NCI-H1105 treated with DMSO at 0.1 percent for 48 hours (cell line): ENCODE measurements at regions not wholly inside any gene's neighbourhood (a gene's known extent, or its start where the extent isn't known, plus 50 kb on each side); places are given as distances from the start of the nearest gene placed in this dataset.
A peak's percentile ranks its signal among the peaks of the same experiment; 100 is the strongest.
"Not testable (repeated sequence)": the region's sequence is repeated elsewhere in the genome, so short reads cannot be mapped to it uniquely, and the experiment has no call there.

ENCODE experiments used
- DNase-seq: peaks from one replicate; lab custom pipeline; 2025; lab: John Stamatoyannopoulos, UW

DNA sequence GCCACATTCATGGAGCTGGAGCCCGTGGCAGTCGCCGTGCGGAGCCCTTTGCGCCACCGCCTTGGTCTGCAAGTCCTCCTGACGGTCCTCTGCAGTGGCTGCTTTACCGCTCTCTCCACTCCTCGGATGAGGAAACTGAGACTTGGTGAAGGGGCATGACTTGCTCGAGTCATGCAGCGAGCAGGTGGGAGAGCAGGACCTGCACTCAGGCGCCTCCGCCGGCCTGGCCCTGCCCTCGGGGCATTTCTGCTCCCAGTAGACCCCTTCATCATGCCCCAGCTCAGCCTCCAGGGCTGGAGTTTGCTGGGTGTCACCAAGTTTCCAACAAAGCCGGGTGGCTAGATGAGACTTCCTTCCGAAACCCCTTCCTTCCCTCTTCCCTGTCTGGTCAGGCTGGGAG, 100.0 kb upstream of the TARDBP start:
- DNase-seq: no peak

DNA sequence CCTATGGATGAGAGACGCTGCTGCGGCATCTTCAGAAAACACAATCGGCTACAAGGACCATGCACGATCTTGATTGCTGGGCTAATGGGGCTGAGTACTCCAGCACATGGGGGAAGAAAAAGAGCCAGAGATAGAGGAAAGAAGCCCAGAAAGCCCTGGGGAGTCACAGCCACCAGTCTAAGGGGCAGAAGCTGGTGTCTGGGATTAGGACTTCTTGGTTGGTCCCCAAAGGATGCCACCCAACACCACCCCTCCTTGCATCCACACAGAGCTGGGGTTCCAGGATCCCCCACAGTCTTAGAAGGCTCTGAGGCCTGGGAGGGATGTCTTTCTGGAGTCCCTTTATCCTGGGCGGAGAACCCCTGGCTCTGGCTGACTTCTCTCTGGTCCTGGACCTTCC, 98.4 kb upstream of the TARDBP start:
- DNase-seq: no peak

DNA sequence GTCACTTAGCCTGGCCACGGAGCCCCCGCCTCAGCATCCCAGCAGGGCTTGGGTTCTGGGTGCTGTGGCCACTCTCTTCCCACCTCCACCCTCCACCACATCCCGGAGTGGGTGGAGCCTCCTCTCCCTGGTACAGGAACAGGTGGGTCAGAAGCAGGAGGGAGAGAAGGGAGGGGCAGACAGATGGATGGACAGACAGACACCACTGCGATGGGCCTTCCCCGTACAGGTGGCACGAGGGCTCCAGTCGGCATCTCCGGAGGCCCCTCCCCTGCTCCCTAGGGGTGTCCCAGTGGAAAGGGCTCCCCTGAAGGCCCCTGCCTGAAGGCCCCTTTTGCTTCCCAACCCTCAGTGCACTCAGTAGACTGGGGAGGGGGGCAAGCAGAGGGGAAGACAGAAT, 96.9 kb upstream of the TARDBP start:
- no peak for DNase-seq

DNA sequence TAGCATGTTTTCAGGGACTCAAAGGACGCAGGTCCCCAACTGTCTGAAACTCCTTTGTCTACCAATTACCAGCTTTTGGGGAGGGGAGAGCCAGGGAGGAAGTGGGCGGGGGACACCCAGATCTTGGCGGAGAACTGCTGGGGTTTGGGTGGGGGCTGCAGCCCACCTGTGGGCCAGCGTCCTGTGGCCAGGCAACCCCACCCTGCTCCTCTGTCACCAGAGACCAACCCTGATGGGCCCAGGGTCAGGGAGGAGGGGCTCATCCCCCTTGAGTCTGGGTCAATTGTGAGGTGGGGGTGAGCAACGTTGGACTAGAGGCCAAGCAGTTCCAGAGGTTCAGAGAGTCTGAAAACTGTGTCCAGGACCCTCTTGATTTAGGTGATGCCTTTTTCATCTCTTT, 96.1 kb upstream of the TARDBP start:
- no peak for DNase-seq

DNA sequence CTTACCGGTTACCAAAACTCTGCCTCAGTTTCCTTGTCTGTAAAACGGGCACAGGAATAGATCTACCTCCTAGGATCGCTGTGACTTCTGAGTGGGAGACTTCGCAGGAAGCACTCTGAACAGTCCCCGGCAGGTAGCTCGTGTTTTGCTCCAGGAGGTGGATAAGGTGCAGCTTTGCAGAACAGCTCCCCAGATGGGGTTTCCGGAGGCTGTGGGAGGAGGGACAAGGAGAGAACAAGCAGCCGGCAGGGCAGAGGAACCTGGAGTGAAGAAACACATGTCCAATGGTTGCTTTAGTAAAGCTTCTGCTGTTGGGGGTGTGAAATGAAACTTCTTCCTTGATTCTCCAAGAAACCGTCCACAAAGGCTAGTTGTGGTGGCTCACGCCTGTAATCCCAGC, 95.5 kb upstream of the TARDBP start:
- no peak for DNase-seq

DNA sequence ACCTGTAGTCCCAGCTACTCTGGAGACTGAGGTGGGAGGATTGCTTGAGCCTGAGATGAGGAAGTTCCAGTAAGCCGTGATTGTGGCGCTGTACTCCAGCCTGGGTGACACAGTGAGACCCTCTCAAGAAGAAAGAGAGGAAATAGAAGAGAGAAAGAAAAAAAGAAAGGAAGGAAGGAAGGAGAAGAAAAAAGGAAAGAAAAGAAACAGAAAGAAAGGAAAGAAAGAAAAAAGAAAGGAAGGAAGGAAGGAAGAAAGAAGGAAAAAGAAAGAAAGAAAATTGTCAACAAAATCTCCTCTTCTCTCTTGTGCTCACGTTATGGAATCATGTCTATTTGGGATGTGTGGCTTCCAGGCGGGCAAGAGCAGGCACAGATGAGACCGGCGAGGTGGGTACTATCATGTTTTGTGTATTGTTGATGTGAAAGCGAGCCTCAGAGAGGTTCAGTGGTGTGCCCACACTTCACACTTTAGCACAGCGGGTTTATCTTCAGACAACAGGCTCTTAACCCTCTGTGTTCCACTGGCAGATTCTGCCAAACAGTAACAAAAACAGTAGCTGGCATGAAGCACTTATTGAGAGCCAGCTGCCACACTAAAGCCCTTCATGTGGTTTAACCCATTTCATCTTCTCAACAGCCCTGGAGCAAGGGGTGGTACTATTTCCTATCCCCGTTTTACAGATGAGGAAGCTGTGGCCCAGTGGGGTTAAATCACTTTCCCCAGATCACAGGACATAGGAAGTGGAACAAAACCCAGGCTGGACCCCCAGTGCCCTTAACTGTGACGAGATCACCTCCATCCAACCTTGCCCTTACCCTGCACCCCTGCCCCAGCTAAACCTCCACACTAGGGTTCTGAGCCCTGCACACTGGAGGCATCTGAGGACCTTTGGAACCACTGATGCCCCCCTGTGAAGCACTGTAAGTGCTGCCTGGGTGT, 94.7 kb upstream of the TARDBP start:
- DNase-seq: peak; percentile 18

DNA sequence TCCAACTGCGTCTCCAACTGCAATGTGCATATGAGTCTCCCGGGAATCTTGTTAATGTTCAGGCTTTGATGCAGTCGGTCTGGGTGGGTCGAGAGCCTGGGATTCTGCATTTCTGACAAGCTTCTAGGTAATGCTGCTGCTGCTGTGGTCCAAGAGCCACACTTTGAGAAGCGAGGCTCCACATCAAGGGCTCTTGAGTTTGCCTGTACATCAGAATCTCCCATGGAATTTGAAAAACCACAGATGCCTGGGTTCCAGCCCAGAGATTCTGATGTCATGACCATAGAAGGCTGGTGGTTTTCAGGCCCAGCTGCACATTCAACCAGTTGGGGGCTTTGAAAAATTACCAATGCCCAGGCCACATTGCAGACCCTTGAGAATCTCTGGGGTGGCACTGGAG, 93.9 kb upstream of the TARDBP start:
- no peak for DNase-seq

DNA sequence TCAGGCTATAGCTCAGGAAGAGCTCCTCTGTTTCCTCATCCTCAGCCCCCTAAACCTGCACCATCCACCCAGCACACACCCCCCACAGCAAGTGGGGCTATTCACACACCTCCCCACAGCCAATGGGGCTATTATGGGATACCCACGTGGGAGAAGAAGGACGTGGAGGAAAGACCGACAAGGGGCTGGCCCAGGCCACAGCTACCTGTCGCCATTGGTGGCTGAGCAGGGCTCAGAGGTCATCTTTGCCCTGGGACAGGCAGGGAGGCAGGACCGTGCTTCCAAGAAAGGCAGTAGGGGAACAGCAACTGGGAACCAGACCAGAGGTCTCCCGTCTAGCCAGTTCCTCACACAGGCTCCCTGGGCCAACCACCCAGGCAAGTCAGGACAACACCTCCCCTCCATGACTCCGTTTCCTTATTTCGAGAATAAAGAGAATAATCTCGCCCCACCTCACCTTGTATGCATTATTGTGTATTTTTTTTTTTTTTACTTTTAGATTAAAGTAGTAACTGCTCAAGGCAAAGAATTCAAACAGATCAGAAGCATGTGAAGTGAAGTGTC, 92.3 kb upstream of the TARDBP start:
- no peak for DNase-seq

DNA sequence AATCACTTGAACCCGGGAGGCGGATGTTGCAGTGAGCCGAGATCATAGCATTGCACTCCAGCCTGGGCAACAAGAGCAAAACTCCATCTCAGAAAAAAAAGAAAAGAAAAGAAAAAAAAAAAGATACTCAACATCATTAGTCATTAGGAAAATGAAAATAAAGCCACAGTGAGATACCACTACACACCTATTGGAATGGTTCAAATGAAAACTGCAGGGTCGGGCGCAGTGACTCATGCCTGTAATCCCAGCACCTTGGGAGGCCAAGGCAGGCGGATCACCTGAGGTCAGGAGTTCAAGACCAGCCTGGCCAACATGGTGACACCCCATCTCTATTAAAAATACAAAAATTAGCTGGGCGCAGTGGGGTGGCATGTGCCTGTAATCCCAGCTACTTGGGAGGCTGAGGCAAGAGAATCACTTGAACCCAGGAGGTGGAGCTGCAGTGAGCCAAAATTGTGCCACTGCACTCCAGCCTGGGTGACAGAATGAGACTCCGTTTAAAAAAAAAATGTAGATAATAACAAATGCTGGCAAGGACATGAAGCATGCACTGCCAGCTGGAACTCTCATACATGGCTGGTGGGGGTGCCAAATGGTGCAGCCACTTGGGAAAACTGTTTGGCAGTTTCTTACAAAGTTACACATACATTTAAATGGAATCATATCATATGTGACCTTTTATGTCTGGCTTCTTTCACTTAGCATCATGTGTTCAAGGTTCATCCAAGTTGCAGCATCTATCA, 90.0 kb upstream of the TARDBP start:
- DNase-seq: not testable (repeated sequence)

DNA sequence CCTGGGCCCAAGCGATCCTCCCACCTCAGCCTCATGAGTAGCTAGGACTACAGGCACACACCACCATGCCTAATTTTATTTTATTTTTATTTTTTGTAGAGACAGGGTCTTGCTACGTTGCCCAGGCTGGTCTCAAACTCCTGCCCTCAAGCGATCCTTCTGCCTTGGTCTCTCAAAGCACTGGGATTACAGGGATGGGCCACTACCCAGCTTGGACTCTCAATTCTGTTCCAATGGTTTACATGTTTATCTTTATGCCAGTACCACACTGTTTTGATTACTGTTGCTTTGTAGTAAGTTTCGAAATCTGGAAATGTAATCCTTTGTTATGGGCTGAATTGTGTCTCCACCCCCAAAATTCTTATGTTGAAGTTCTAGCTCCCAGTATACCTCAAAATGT, 88.4 kb upstream of the TARDBP start:
- DNase-seq: no peak

DNA sequence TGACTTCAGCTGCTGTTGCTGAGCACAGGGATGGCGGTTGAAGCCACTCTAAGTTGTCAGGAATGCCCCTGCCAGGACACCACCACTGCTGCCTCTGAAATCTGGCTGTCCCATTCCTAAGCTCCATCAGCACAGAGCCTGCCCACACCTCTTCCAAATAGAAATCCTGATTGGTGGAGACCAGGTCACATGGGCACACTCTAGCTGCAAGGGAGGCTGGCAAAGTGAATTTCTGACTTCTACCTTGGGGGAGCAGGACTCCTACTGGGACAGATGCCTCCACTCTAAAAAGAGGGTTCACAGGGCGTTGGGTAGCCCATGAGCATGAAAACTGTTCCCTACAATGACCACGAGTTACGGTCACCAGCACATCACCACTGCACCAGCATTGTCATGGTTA, 83.8 kb upstream of the TARDBP start:
- no peak for DNase-seq

DNA sequence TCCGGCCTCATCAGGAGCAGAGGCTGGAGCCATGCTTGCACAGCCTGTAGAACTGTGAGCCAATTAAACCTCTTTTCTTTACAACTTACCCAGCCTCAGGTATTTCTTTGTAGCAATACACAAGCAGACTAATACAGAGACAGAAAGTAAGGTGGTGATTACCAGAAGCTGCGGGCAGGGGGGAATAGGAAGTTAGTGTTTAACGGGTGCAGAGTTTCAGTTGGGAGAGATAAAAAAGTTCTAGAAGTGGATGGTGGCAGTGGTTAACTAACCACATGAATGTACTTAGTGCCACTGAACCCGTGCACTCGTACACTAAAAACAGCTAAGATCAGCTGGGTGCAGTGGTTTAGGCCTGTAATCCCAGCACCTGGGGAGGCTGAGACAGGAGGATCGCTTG, 80.4 kb upstream of the TARDBP start:
- no peak for DNase-seq

DNA sequence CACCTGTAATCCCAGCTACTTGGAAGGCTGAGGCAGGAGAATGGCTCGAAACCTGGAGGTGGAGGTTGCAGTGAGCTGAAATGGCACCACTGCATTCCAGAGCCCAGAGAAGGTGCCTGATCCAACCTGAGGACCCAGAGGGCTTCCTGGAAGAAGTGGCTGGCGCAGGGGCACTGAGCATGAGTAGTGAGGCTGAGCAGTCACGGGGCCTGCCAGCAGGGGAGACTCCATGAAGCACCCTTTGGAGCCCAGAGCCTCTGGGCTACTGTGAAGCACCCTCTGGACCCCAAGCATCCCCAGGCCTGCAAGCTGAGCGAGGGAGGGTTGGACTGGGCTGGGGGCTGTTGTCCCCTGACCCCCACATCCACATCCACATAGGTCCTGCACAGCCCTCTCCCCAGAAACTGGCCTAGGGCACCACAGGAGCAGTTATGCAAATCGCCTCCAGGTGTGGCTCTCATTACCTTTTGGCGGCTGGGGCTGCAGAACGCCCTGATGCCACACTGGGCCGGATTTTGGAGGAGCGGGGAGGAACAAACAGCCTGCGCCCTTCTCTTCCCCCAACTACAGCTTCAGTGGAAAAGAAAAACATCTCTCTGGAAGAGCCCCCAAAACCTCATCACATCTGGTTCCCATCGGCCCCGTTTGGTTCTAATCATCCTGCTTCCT, 78.2 kb upstream of the TARDBP start:
- no peak for DNase-seq

DNA sequence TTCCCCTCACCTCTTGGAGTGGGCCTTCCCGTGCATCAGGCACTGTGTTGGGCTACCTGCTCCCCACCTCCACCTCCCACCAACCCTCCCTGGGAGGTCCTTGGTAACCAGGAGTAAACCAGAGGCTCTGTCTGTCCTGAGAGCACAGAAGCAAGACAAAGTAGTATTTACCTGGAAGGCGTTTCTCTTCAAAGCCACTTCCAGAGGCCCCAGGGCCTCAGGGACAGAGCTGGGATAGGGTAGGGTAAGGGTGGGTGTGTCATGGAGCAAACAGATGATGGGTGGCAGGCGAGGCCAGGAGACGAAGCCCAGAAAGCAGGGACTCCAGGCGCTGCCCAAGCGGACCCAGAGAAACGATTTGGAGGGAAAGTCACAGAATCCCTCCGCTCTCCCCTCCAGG, 77.2 kb upstream of the TARDBP start:
- no peak for DNase-seq

DNA sequence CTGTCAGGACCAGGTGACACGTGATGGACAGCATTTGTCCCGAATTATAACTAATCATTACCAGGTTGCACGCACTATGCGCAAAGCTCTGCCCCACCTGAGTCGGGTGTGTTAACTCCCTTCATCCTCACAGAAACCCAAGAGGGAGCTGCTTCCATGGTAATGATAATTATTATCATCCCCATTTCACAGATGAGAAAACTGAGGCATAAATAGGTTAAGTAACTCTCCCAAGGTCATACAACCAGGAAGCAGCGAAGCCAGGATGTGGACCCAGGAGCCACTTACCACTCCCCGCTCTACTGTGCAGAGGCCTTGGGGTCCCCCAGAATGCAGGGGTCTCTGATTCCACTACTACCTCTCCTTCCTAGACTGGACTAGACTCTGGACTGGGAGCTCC, 76.7 kb upstream of the TARDBP start:
- DNase-seq: no peak

DNA sequence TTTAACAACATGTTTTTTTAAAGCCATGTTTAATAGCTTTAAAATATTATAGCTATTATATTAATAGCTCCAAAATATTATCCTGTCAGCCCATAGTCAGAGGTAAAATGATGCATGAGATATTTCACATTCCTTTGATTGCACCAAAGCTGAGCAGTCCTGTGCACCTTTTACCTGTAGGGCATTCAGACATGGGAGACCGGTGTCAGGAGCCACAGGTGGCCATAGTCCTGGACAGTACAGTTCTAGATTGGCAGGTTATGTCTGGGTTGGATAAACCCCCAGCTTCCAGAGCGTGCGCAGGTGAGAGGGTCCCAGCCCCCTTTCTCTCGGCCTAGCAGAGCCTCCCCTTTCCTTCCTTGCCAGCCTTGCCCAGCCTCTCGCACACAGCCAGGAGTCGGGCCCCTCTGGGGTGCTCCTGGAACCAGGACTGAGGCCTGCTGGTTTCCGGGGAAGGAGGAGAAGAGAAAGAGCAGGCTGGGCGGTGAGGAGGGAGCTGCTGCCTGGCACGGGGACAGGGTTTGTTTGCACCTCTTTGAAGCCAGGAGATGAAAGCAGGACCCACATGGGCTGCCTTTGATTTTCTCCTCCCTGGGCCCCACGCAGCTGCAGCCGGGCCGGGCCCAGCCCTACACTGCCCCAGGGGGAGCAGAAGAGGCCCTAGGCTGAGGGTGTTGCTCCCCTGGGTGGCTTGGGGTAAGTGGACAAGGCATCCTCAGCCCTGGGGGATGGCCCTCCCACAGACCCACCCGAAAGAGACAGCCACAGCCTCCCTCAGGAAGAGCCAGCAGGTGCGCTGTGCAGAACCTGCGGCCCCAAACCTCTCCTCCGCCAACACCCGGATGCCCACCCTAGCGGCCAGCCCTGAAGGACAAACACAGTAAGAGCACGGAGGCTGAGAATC, 75.2 kb upstream of the TARDBP start:
- no peak for DNase-seq

DNA sequence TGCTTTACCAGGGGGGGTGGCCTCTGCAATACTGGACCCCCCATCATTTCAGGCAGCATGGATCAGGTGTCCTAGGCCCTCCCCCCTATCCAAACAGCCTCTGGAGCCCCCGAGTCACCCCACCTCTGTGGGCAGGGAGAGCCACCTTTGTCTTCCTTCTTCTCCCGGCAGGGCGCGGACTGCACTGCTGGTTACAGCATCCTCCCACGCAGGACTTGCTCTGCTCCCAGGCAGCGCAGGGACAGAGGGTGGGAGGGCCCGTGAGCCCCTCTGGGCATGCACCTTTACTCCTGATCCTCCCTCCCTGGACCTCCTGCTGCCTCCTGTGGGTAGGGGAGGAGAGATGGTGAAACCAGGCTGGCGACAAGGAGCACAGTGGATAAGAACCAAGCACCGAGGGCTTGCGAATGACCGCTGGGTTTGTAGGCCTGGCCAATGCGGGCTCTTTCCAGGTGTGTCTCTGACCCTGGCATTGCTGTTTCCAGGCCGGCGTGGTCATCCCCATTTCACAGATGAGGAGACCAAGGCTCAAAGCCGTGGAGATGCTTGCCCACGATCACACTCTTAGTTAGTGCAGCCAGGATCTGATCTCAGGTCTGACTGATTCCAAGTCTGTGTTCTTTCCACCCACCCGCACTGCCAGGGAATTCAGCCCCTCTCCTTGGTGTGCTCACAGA, 73.6 kb upstream of the TARDBP start:
- no peak for DNase-seq

DNA sequence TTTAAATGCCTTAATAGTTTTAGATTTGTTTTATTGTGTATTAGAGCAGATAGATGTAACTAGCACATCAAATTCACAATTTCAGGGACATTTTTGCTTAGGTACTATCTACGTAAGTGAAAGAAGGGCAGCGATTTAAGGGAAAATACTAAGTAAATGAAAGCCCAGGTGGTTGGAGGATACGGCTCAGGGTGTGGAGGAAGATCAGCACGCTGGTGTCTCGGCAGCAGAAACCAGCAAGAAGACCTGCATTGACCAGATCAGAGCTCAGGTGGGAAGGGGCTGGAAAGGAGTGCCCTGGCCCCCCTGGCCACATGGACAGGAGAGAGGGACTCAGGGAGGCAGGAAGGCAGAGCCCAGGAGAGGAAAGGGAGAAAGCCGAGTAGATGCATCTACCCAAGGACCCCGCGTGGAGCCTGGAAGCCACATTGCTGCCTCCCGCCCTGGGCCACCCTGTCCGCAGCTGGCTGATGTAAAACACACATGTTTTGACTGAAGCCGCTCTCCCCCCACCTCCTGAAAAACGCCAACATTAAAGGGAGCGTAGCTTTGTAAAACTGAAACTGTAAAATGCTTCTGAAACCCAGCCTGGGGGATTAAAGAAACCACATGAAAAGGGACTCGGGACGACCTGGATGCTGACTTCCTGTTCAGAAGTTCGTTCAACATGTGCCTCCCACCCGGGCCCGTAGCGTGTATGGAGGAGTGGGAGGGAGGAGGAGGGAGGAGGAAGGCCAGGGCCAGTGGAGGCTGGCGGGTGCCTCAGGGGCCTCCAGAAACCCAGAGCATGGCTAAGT, 72.6 kb upstream of the TARDBP start:
- no peak for DNase-seq

DNA sequence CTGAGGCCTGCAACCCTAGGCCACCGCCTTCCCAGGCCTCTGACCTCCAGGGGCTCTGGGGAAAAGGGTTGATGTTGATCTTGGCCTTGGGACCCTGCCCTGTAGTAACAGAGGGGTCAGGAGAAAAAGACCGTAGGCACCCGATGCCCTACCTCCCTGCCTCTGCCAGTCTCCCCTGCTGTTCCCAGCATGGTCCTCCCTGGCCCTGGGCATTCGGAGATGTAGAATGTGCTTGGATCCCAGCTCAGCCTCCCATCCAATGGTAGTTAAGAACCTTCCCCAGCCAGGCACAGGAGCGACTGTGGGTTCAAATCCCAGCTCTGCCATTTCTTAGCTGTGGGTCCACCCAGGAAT, 72.0 kb upstream of the TARDBP start:
- DNase-seq: no peak

DNA sequence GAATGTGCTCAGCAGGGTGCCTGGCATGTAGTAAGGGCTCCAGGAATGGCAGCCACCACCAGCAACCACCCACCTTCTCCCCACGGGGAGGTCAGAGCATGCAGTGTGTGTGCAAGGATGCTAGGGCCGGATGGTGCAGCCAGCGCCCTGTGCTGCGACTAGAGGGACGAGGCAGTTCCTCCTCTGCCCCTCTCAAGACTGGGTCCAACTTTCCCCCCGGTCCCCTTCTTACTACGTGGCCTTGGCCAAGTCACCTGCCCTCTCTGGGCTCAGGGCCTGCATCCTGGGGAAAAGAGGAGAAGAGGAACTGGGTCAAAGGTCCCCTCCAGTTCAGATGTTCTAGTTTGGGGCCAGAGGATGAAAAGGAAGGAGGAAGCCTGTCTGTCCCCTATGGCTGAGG, 71.6 kb upstream of the TARDBP start:
- no peak for DNase-seq
